Stimulated activated CD4-positive, alpha-beta T cell treated with anti-CD3 and anti-CD28 coated beads, Interleukin-12 subunit alpha, Interleukin-12 subunit beta, amount 100 ng/mL, for 48 hours (primary cell): ENCODE measurements at regions not wholly inside any gene's neighbourhood (a gene's known extent, or its start where the extent isn't known, plus 50 kb on each side); places are given as distances from the start of the nearest gene placed in this dataset.

Experiments
- DNase-seq, 3 donors: peaks; one replicate each; pipeline ENCODE4 v3.0.0-alpha.2; 2020; ENCODE audit warnings: low read depth in 2 of 3, low spot score in 1 of 3

DNA sequence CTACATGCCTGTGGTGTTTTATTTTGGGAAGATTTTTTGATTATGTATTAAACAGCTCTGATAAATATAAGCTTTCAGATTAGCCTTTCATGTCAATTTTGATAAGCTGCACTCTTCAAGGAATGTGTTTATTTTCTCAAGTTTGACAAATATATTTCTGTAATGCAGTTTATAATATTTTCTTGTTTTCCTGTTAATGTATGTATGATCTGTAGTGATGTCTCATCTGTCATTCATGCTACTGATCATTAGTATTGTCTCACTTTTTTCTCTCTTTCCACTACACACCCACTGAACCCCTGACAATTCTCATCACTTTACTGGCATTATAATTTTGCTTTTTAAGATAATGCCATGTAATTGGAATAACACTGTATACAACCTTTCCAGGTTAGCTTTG, 100.9 kb downstream of the TMEM18 start:
- no peak for DNase-seq

- DNase-seq, result no peak
These were observed 101.4 kb downstream of the TMEM18 start for GRCh38 chr2:575727-576236.

GRCh38 chr2:575030-575726, 102.0 kb downstream of the TMEM18 start:
- no peak for DNase-seq

DNA sequence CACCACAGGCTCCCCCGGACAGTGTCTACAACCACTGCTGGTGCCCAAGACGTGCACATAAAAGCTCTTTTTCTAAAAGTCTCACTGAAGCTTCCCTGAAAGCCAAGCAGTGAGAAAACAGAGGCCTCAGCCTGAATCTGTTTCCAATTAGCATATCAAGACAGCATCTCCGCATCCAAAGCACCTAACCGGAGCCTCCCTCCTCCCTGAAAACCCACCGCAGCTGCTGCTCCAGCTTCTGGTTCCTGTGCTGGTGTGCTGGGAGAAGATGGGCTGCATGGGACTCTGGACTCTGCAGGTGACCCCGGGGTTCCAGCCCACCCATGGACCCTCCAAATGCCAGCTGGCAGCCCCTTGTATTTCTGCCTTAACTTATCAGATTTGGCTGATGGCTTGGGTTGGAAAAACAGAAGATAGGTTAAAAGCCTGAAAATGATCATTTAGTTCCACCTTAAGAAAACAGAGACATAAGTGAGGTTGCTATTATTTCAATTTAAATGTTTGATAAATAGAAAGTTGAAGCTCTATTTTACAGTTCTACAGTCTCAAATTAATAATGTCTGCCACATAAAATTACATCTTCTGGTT, 103.3 kb downstream of the TMEM18 start:
- DNase-seq, result no peak

GRCh38 chr2:573025-573424, 104.2 kb downstream of the TMEM18 start:
- DNase-seq, result no peak

- no peak for DNase-seq
These were observed 107.5 kb downstream of the TMEM18 start for GRCh38 chr2:569681-570080.

GRCh38 chr2:568639-569235, 108.5 kb downstream of the TMEM18 start:
- DNase-seq, result no peak

- no peak for DNase-seq
These were observed 109.2 kb downstream of the TMEM18 start for GRCh38 chr2:567865-568638.

DNA sequence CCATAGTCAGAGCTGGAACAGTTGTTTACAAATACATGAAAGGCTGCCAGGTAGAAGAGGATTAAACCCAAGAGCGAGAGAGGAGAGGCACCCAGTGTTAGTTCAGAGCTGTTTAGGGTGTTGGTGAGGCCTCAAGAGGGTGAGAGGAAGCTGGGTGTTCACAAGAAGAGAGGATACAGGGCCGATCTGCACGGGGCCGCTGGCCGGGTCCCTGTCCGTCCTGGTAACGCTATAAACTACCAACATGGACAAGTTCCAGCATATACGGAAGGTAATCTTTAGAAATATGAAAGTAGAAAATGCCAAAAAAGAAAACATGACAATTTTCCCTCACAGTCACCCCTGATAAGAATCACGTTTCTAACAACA, 109.7 kb downstream of the TMEM18 start:
- DNase-seq, result no peak

- DNase-seq, result no peak
These were observed 110.6 kb downstream of the TMEM18 start for GRCh38 chr2:566379-567313.

- no peak for DNase-seq
These were observed 112.6 kb downstream of the TMEM18 start for GRCh38 chr2:564471-565181.

DNA sequence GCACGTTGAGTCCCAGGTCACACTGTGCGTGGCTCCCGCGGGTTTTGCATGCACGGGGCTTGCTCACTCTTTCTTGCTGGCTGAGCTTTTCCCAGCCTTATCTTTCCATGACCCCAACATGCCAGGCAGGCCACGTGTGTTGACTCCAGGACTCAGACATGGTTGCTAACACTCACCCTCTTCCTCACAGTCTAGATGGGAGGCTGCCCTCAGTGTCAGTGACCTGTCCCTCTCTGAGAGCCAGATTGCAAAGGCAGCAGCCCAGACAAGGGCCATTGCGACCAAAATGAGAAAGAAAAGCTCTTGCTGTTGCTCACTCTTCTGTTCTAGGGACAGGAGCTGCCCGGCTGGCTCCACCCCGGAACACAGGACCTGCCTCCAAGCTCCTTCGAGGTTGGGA, 113.7 kb downstream of the TMEM18 start:
- DNase-seq, result no peak

DNA sequence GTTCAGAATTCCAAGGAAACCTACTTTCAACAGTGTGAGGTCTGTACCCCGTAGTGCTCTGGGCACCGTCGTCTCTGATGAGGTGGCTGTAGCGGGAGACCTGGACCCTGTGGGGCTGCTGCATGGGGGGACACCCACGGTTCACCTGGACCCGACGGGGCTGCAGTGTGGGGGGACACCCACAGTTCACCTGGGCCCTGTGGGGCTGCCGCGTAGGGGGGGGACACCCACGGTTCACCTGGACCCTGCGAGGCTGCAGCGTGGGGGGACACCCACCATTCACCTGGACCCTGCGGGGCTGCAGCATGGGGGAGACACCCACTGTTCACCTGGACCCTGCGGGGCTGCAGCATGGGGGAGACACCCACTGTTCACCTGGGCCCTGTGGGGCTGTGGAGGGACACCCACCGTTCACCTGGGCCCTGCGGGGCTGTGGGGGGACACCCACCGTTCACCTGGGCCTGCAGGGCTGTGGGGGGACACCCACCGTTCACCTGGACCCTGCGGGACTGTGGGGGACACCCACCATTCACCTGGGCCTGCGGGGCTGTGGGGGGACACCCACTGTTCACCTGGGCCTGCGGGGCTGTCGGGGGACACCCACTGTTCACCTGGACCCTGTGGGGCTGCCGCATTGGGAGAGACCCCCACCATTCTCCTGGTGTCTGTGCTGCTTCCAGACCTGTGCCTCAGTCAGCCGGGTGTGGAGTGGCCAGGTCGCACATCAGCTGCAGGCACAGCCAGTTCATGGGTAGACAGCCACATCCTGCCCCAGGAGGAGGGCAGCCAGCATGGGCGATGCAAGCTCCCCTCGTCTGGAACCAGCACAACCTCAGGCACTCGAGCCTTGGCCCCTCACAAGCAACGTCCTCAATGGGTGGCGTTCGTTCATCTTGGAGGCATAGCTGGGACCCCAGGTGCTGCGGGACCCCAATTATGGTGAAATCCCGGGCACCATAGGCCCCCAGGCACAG, 114.5 kb downstream of the TMEM18 start:
- DNase-seq, result no peak

DNA sequence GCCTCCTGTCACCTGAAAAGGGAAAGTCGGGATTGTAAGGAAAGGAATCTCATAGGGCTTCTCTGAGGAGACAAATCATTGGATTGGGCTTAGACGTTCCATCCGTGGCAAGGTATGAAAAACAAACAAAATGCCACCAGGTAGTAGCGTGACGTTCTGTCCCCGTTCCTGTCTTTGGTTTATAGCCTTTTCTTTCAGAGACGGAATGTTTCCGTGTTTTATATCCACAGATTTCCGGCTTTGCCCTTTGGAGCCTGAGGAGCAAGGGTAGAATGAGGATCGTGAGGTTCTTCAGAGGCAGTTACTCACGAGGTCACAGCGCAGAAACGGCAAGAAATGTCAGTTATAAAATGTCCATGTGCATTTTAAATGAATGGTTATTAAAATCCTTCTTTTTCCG, 118.3 kb downstream of the TMEM18 start:
- DNase-seq, result no peak

GRCh38 chr2:558302-558642, 118.9 kb downstream of the TMEM18 start:
- no peak for DNase-seq

- DNase-seq, result no peak
These were observed 119.4 kb downstream of the TMEM18 start for GRCh38 chr2:557635-558301.

DNA sequence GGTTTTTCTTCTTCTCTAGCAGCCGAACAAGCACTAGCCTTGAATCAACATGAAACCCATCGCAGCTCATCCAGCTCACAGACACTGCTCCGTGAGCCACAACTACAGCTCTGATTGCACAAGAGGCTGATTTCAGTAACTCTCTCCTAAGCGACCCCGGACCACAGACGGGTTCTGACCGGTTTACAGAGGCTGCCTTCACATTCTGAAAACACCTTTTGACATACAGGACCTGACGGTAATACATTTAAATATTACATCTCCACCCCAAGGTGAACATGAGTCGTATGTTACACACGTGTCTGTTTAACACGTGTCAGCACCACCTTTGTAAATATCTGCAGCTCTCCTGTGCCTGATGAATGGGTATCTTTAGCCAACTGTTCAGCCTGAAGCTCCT, 120.7 kb downstream of the TMEM18 start:
- no peak for DNase-seq

GRCh38 chr2:555164-555922, 121.9 kb downstream of the TMEM18 start:
- no peak for DNase-seq
